Suprapubic skin (tissue), 4 donors: ENCODE measurements at regions not wholly inside any gene's neighbourhood (a gene's known extent, or its start where the extent isn't known, plus 50 kb on each side); places are given as distances from the start of the nearest gene placed in this dataset.
A peak's percentile ranks its signal among the peaks of the same experiment; 100 is the strongest.
"Not testable (repeated sequence)": the region's sequence is repeated elsewhere in the genome, so short reads cannot be mapped to it uniquely, and the experiment has no call there.

ENCODE experiments used
- DNase-seq, 2 donors: peaks; one replicate each; pipeline ENCODE4 v3.0.0-alpha.2; 2019; ENCODE audit warnings: low spot score in 2 of 2
- H3K27ac ChIP-seq: fragments of 200-600 bp; sonication (generic); one replicate; pipeline ENCODE4 v1.5.1; 2019
- H3K27me3 ChIP-seq: fragments of 200-600 bp; sonication (generic); one replicate; pipeline ENCODE4 v1.5.1; 2019
- H3K36me3 ChIP-seq: fragments of 200-600 bp; sonication (generic); one replicate; pipeline ENCODE4 v1.5.1; 2019
- H3K4me1 ChIP-seq: fragments of 200-600 bp; sonication (generic); one replicate; pipeline ENCODE4 v1.5.1; 2019
- H3K4me3 ChIP-seq: fragments of 200-600 bp; sonication (generic); one replicate; pipeline ENCODE4 v1.5.1; 2019; ENCODE audit warnings: mild to moderate bottlenecking
- H3K9me3 ChIP-seq: fragments of 200-600 bp; sonication (generic); one replicate; pipeline ENCODE4 v1.5.1; 2019
- CTCF ChIP-seq, 2 donors: fragments of 200-600 bp in 1 of 2; fragments of 450-650 bp in 1 of 2; sonication (generic) in 1 of 2; IDR thresholded peaks; one replicate each; pipeline ENCODE4 v1.5.1; 2016 to 2019; ENCODE audit warnings: antibody characterized with exemption in 2 of 2, mild to moderate bottlenecking in 1 of 2, moderate library complexity in 1 of 2
- EP300 ChIP-seq: sonication (generic); formaldehyde crosslinking; IDR thresholded peaks from one replicate; pipeline ENCODE4 v1.6.1; 2017; ENCODE audit warnings: antibody characterized with exemption
- POLR2A ChIP-seq, 2 donors: fragments of 450-650 bp; IDR thresholded peaks; one replicate each; pipeline ENCODE4 v1.6.1; 2017; ENCODE audit warnings: antibody characterized with exemption in 2 of 2, mild to moderate bottlenecking in 2 of 2, moderate library complexity in 2 of 2
- POLR2AphosphoS5 ChIP-seq, 3 donors: sonication (generic); formaldehyde crosslinking; IDR thresholded peaks; one replicate each; pipeline ENCODE4 v1.6.1; 2017; ENCODE audit warnings: antibody characterized with exemption in 3 of 3
- WGBS: methylation state at CpG from one replicate; pipeline ENCODE4 v1.1.5; 2018; 5-methylcytosine and 5-hydroxymethylcytosine counted together

DNA sequence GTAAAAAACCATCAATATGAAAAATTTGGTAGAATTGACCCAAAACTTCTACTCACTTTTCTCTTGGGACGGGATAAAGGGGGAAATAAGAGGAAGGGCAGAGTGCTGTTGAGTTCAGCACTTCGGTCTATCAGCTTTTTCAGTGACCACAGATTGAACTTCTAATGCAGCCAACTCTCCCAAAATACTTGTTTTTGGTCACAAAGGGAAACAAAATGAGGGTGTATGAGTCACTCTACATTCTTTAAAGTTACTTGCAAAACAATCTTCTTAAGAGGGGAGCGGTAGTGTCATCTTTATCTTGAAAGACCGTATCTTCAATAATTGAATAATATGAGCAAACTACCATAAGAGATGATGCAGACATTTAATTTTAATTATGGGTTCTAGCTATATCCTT is 661.3 kb downstream of the CD109 start:
- WGBS, result 61% methylated on average over 4 of the region's 4 CpGs
- no peak overlapping the region for H3K4me3 ChIP-seq
- no peak for DNase-seq
- TF ChIP-seq CTCF (IDR thresholded peaks at IDR 0.05) (no peak), POLR2A (IDR thresholded peaks at IDR 0.05) (no peak), POLR2AphosphoS5 (IDR thresholded peaks at IDR 0.05) (no peak), EP300 (no peak)
- H3K27me3 ChIP-seq, result no peaks in the 10 kb centered on the region
- H3K9me3 ChIP-seq, result no peaks in the 10 kb centered on the region
- peaks cover 2% of the 10 kb centered on the region for H3K4me1 ChIP-seq
- H3K27ac ChIP-seq, result peak overlapping the region; percentile 63
- H3K36me3 ChIP-seq, result no peaks in the 10 kb centered on the region

- H3K4me1 ChIP-seq, result peaks cover 2% of the 10 kb centered on the region
- TF ChIP-seq POLR2A (IDR thresholded peaks at IDR 0.05) (no peak), CTCF (IDR thresholded peaks at IDR 0.05) (no peak), POLR2AphosphoS5 (IDR thresholded peaks at IDR 0.05) (no peak), EP300 (no peak)
- no peak overlapping the region for H3K4me3 ChIP-seq
- peak overlapping the region; percentile 63 for H3K27ac ChIP-seq
- 44% methylated on average over 2 of the region's 2 CpGs for WGBS
- no peak for DNase-seq
- no peaks in the 10 kb centered on the region for H3K9me3 ChIP-seq
- no peaks in the 10 kb centered on the region for H3K36me3 ChIP-seq
- H3K27me3 ChIP-seq, result no peaks in the 10 kb centered on the region
Measured at GRCh38 chr6:74356391-74356790, 660.4 kb downstream of the CD109 start.

GRCh38 chr6:74346936-74347535 is 651.0 kb downstream of the CD109 start:
- WGBS, result 37% methylated on average over 4 of the region's 4 CpGs

DNA sequence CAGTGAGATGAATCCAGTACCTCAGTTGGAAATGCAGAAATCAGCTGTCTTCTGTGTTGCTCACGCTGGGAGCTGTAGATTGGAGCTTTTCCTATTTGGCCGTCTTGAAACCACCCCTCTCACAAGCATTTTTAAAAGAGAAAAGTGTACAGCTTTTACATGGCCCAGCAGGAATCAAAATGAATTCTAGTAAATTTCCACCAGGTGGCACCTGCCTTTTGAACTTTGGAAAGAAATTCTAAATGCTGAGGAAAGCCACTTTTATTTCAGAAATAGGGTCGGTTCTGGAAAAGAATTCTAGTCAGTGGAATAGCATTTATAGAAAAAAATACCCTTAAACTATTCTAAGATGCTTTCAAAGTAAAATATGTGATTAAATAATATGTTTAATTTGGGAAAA is 647.8 kb downstream of the CD109 start:
- Histone ChIP-seq H3K36me3 (no peaks in the 10 kb centered on the region), H3K4me3 (no peak overlapping the region), H3K27me3 (no peaks in the 10 kb centered on the region), H3K4me1 (no peaks in the 10 kb centered on the region), H3K27ac (no peak overlapping the region), H3K9me3 (no peaks in the 10 kb centered on the region)
- no peak for TF ChIP-seq POLR2A (IDR thresholded peaks at IDR 0.05)
- TF ChIP-seq POLR2AphosphoS5 (IDR thresholded peaks at IDR 0.05), result no peak
- no peak for TF ChIP-seq EP300
- TF ChIP-seq CTCF (IDR thresholded peaks at IDR 0.05), result no peak
- DNase-seq, result no peak
- 73% methylated on average over 3 of the region's 3 CpGs for WGBS

More at GRCh38 chr6:74346936-74347535, 651.0 kb downstream of the CD109 start:
- peak overlapping the region; percentile 14 for H3K27ac ChIP-seq
- no peak for DNase-seq
- H3K4me1 ChIP-seq, result no peaks in the 10 kb centered on the region
- H3K4me3 ChIP-seq, result no peak overlapping the region
- H3K9me3 ChIP-seq, result no peaks in the 10 kb centered on the region
- TF ChIP-seq CTCF (IDR thresholded peaks at IDR 0.05), result no peak
- no peak for TF ChIP-seq POLR2A (IDR thresholded peaks at IDR 0.05)
- TF ChIP-seq EP300, result no peak
- no peak for TF ChIP-seq POLR2AphosphoS5 (IDR thresholded peaks at IDR 0.05)
- H3K36me3 ChIP-seq, result no peaks in the 10 kb centered on the region
- H3K27me3 ChIP-seq, result no peaks in the 10 kb centered on the region

DNA sequence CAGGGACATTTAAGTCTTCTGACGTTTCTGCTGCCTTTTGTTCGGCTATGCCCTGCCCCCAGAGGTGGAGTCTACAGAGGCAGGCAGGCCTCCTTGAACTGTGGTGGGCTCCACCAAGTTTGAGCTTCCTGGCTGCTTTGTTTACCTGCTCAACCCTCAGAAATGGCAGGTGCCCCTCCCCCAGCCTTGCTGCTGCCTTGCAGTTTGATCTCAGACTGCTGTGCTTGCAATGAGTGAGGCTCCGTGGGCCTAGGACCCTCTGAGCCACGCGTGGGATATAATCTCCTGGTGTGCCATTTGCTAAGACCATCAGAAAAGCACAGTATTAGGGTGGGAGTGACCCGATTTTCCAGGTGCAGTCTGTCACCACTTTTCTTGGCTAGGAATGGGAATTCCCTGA is 647.3 kb downstream of the CD109 start:
- H3K27me3 ChIP-seq, H3K4me1 ChIP-seq, H3K4me3 ChIP-seq, H3K9me3 ChIP-seq, DNase-seq, H3K27ac ChIP-seq, H3K36me3 ChIP-seq: not testable (repeated sequence)
- WGBS, result 86% methylated on average over 6 of the region's 6 CpGs

GRCh38 chr6:74334722-74335121 is 638.7 kb downstream of the CD109 start:
- H3K27me3 ChIP-seq, result no peaks in the 10 kb centered on the region
- H3K36me3 ChIP-seq, result no peaks in the 10 kb centered on the region
- no peak for DNase-seq
- 92% methylated on average over 2 of the region's 2 CpGs for WGBS
- TF ChIP-seq CTCF (IDR thresholded peaks at IDR 0.05), result no peak
- TF ChIP-seq POLR2AphosphoS5 (IDR thresholded peaks at IDR 0.05), result no peak
- TF ChIP-seq EP300, result no peak
- no peak for TF ChIP-seq POLR2A (IDR thresholded peaks at IDR 0.05)
- no peaks in the 10 kb centered on the region for H3K4me1 ChIP-seq
- H3K27ac ChIP-seq, result no peak overlapping the region
- no peaks in the 10 kb centered on the region for H3K9me3 ChIP-seq
- H3K4me3 ChIP-seq, result no peak overlapping the region
